Endodermal cell (in vitro differentiated cells): ENCODE measurements at regions not wholly inside any gene's neighbourhood (a gene's known extent, or its start where the extent isn't known, plus 50 kb on each side); places are given as distances from the start of the nearest gene placed in this dataset.
"Not testable (repeated sequence)": the region's sequence is repeated elsewhere in the genome, so short reads cannot be mapped to it uniquely, and the experiment has no call there.

Source experiments
- DNase-seq: peaks from one replicate; pipeline ENCODE4 v3.0.0-alpha.2; 2017
- H3K27ac ChIP-seq: 2 replicates; pipeline ENCODE4 v1.5.1; 2013; ENCODE audit warnings: mild to moderate bottlenecking, low read depth, low read length, moderate library complexity
- H3K27me3 ChIP-seq: 2 replicates; pipeline ENCODE4 v1.6.1; 2013; ENCODE audit warnings: mild to moderate bottlenecking, low read length, moderate library complexity; ENCODE audit not compliant: insufficient read depth, control insufficient read depth, poor library complexity, severe bottlenecking
- H3K36me3 ChIP-seq: 2 replicates; pipeline ENCODE4 v1.7.0; 2013; ENCODE audit warnings: mild to moderate bottlenecking, low read length, moderate library complexity; ENCODE audit not compliant: control insufficient read depth, insufficient read depth
- H3K4me1 ChIP-seq: one replicate; pipeline ENCODE4 v1.7.0; 2013; ENCODE audit warnings: low read length; ENCODE audit not compliant: control insufficient read depth, insufficient read depth
- H3K4me3 ChIP-seq: 2 replicates; pipeline ENCODE4 v1.5.1; 2013; ENCODE audit warnings: mild to moderate bottlenecking, low read length, moderate library complexity
- H3K9ac ChIP-seq: 2 replicates; pipeline ENCODE4 v1.6.1; 2013; ENCODE audit warnings: mild to moderate bottlenecking, low read length, moderate library complexity; ENCODE audit not compliant: poor library complexity, severe bottlenecking; ENCODE audit errors: extremely low read depth
- H3K9me3 ChIP-seq: 2 replicates; pipeline ENCODE4 v1.6.1; 2013; ENCODE audit warnings: mild to moderate bottlenecking, low read length, moderate library complexity; ENCODE audit not compliant: control insufficient read depth
- H3K27ac Mint-ChIP-seq: 2 replicates; pipeline ENCODE4 v1.8.0; 2020; ENCODE audit warnings: mixed read lengths
- H3K27me3 Mint-ChIP-seq: 2 replicates; pipeline ENCODE4 v1.8.0; 2021; ENCODE audit warnings: mild to moderate bottlenecking, mixed read lengths; ENCODE audit not compliant: insufficient read depth
- H3K36me3 Mint-ChIP-seq: 2 replicates; pipeline ENCODE4 v1.8.0; 2020; ENCODE audit warnings: low read depth, mixed read lengths
- H3K4me1 Mint-ChIP-seq: 2 replicates; pipeline ENCODE4 v1.8.0; 2020; ENCODE audit warnings: mixed read lengths
- H3K4me3 Mint-ChIP-seq: 2 replicates; pipeline ENCODE4 v1.8.0; 2020; ENCODE audit warnings: mild to moderate bottlenecking, moderate library complexity, mixed read lengths
- H3K9me3 Mint-ChIP-seq: 2 replicates; pipeline ENCODE4 v1.8.0; 2020; ENCODE audit warnings: mild to moderate bottlenecking, mixed read lengths
- CTCF ChIP-seq: fragments of 200-600 bp; sonication (generic); conservative IDR thresholded peaks from 2 replicates; pipeline ENCODE4 v1.5.0; 2021; ENCODE audit warnings: antibody characterized with exemption, mild to moderate bottlenecking
- WGBS, 2 experiments: methylation state at CpG; one replicate each; pipeline versions ENCODE4 v1.1.5 to v1.1.7; 2013; ENCODE audit warnings: missing lambda C conversion rate in 2 of 2, mixed read lengths in 1 of 2; ENCODE audit not compliant: insufficient coverage in 1 of 2, insufficient read length in 1 of 2; 5-methylcytosine and 5-hydroxymethylcytosine counted together

- Mint-ChIP-seq H3K4me1 (no peaks in the 10 kb centered on the region), H3K27ac (no peak overlapping the region), H3K27me3 (no peaks in the 10 kb centered on the region), H3K4me3 (no peak overlapping the region), H3K9me3 (peaks cover 90% of the 10 kb centered on the region), H3K36me3 (peaks cover 2% of the 10 kb centered on the region)
- TF ChIP-seq CTCF = no peak
- DNase-seq = no peak
- Histone ChIP-seq H3K9ac (no peak overlapping the region), H3K27me3 (no peaks in the 10 kb centered on the region), H3K27ac (no peak overlapping the region), H3K9me3 (no peaks in the 10 kb centered on the region), H3K36me3 (no peaks in the 10 kb centered on the region), H3K4me3 (no peak overlapping the region), H3K4me1 (no peaks in the 10 kb centered on the region)
- 85 to 89% methylated on average over 16 to 17 of the region's 17 CpGs for WGBS, 2 experiments
These were observed 971.8 kb upstream of the DEFB115 start for GRCh38 chr20:30285677-30286076.

DNA sequence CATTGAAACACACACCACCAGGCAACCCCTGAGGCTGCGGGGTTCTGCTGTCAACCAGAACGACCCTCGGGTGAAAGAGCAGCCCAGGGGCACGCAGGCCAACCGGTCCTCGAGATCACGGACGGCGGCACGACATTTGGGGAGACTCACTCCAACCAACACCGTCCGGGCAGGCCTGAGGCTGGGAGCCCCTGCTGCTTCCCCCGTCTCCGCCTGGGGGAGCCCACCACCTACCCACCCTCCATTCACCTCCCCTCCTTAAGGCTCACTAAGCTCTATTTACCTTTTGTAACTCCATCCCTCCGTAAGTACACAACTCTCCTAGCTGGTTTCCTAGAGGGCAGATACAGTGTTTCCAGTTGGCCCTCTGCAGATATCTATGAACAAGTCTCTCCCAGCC, 971.3 kb upstream of the DEFB115 start:
- Histone ChIP-seq H3K4me3 (no peak overlapping the region), H3K4me1 (no peaks in the 10 kb centered on the region), H3K27me3 (no peaks in the 10 kb centered on the region), H3K27ac (no peak overlapping the region), H3K36me3 (no peaks in the 10 kb centered on the region), H3K9me3 (no peaks in the 10 kb centered on the region), H3K9ac (no peak overlapping the region)
- peaks cover 90% of the 10 kb centered on the region for H3K9me3 Mint-ChIP-seq
- H3K4me3 Mint-ChIP-seq = no peak overlapping the region
- TF ChIP-seq CTCF = peak; percentile 26
- peaks cover 2% of the 10 kb centered on the region for H3K36me3 Mint-ChIP-seq
- WGBS, 2 experiments = 77 to 81% methylated on average over 14 to 15 of the region's 15 CpGs
- no peaks in the 10 kb centered on the region for H3K4me1 Mint-ChIP-seq
- no peak for DNase-seq
- H3K27me3 Mint-ChIP-seq = no peaks in the 10 kb centered on the region
- no peak overlapping the region for H3K27ac Mint-ChIP-seq

- H3K4me3 Mint-ChIP-seq, H3K27ac ChIP-seq, H3K36me3 Mint-ChIP-seq, H3K27me3 Mint-ChIP-seq, H3K4me1 Mint-ChIP-seq, H3K4me3 ChIP-seq, H3K9ac ChIP-seq, H3K27me3 ChIP-seq, H3K4me1 ChIP-seq, H3K36me3 ChIP-seq, H3K9me3 ChIP-seq, DNase-seq, H3K27ac Mint-ChIP-seq: not testable (repeated sequence)
- 89 to 94% methylated on average over 13 to 22 of the region's 22 CpGs for WGBS, 2 experiments
- H3K9me3 Mint-ChIP-seq = peaks cover 84% of the 10 kb centered on the region
These were observed 970.0 kb upstream of the DEFB115 start for GRCh38 chr20:30287459-30287858.

DNA sequence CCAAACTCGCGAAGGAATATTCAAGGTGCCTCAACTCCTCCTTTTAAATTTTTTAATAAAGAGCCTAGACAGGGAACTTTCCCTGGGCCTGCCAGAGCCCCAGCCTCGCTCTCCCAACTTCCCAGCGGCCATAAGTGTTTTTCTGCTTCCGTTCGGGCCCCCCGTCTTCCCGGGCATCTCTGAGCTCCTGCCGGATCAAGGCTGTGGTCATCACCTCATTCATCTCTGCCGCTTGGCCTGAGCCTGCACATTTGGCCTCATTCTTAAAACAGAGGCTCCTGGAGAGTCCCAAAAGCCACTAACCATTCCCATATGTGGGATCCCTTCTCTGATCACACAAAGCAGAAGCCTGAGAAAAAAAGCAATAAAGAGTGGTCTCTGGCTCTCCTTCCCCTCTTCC, 969.1 kb upstream of the DEFB115 start:
- peaks cover 82% of the 10 kb centered on the region for H3K9me3 Mint-ChIP-seq
- H3K27ac ChIP-seq = no peak overlapping the region

DNA sequence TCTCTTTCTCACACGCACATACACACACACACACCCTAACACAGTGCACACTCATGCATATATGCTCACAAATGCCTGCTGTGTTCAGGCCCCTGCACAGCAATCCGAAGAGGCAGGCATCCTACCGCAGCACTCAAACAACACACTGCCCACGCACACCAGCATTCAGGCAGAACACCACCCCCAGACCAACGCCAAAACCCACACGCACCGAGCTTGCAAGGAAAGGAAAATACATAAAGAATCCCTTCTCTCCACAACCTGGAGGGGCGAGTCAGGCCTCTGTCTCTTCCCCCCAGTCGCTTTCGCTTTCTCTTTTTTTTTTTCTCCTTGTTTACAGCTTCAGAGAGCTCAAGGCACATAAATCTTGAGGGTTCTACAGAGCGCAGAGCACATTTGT, 968.4 kb upstream of the DEFB115 start:
- not testable (repeated sequence) for H3K4me3 ChIP-seq, H3K27ac Mint-ChIP-seq, H3K27me3 Mint-ChIP-seq, H3K27ac ChIP-seq, H3K9ac ChIP-seq, H3K4me1 Mint-ChIP-seq, DNase-seq, H3K27me3 ChIP-seq, H3K36me3 ChIP-seq, H3K36me3 Mint-ChIP-seq, H3K4me1 ChIP-seq, H3K9me3 ChIP-seq
- peaks cover 82% of the 10 kb centered on the region for H3K9me3 Mint-ChIP-seq
- whole genome bisulfite sequencing, 2 experiments = 59 to 74% methylated on average over 4 to 11 of the region's 11 CpGs
- peak overlapping the region; percentile 28 for H3K4me3 Mint-ChIP-seq

More for the DNA sequence above, 969.1 kb upstream of the DEFB115 start:
- Mint-ChIP-seq H3K4me3 (no peak overlapping the region), H3K27ac (no peak overlapping the region), H3K4me1 (no peaks in the 10 kb centered on the region), H3K36me3 (peaks cover 2% of the 10 kb centered on the region), H3K27me3 (no peaks in the 10 kb centered on the region)
- no peak overlapping the region for H3K4me3 ChIP-seq
- no peak for TF ChIP-seq CTCF
- no peaks in the 10 kb centered on the region for H3K27me3 ChIP-seq
- H3K4me1 ChIP-seq = no peaks in the 10 kb centered on the region
- H3K9ac ChIP-seq = no peak overlapping the region
- DNase-seq = no peak
- WGBS, 2 experiments = 74 to 92% methylated on average over 3 to 10 of the region's 10 CpGs
- H3K9me3 ChIP-seq = no peaks in the 10 kb centered on the region
- H3K36me3 ChIP-seq = no peaks in the 10 kb centered on the region
